GM13976 (cell line): ENCODE measurements at regions not wholly inside any gene's neighbourhood (a gene's known extent, or its start where the extent isn't known, plus 50 kb on each side); places are given as distances from the start of the nearest gene placed in this dataset.

Source experiments
- DNase-seq: peaks from one replicate; pipeline ENCODE4 v3.0.0; 2012; ENCODE audit warnings: low spot score
- in situ Hi-C: fragments of 300-500 bp; cut with MboI; formaldehyde crosslinking; loops from one replicate; pipeline ENCODE4 v1.12.0; 2022; ENCODE audit warnings: low sequenced_read_pairs, mixed read lengths, inconsistent platforms; ENCODE audit not compliant: unreplicated experiment
- TF ChIP-seq, protein P1 (sequence below): IDR thresholded peaks from 2 replicates; pipeline ENCODE4 v1.5.1; 2012; ENCODE audit warnings: borderline replicate concordance, mild to moderate bottlenecking; ENCODE audit not compliant: insufficient read depth; ENCODE audit errors: extremely low read depth, missing control alignments, control extremely low read depth

- in situ Hi-C loops = no loop called here
- TF ChIP-seq, protein P1, sequence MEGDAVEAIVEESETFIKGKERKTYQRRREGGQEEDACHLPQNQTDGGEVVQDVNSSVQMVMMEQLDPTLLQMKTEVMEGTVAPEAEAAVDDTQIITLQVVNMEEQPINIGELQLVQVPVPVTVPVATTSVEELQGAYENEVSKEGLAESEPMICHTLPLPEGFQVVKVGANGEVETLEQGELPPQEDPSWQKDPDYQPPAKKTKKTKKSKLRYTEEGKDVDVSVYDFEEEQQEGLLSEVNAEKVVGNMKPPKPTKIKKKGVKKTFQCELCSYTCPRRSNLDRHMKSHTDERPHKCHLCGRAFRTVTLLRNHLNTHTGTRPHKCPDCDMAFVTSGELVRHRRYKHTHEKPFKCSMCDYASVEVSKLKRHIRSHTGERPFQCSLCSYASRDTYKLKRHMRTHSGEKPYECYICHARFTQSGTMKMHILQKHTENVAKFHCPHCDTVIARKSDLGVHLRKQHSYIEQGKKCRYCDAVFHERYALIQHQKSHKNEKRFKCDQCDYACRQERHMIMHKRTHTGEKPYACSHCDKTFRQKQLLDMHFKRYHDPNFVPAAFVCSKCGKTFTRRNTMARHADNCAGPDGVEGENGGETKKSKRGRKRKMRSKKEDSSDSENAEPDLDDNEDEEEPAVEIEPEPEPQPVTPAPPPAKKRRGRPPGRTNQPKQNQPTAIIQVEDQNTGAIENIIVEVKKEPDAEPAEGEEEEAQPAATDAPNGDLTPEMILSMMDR = no peak
- no peak for DNase-seq
Measured at GRCh38 chr4:27327421-27328181, 467.0 kb downstream of the STIM2 start.

DNA sequence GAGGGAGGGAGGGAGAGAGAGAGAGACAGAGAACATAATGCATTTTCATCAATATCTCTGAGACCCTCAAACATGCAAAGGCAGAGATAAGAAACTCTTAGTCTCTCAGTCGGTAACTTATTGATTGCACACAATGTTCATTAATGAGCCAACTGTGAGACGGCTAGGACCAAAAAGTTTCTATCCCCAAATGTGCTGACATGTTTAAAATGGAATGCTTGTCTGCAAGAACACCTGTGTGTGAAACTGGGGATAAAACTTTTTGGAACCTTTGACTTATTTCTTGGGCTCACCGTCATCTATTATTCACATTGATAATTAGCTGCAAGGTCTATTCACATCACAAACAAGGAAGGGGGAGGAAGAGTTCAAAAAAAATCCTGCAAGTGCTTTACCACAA is 477.9 kb downstream of the STIM2 start:
- DNase-seq = no peak
- TF ChIP-seq, protein P1 = no peak
- in situ Hi-C loops = no loop called here

GRCh38 chr4:27343411-27343810 is 482.8 kb downstream of the STIM2 start:
- in situ Hi-C loops = no loop called here
- no peak for DNase-seq
- TF ChIP-seq, protein P1 = no peak

- in situ Hi-C loops = no loop called here
- TF ChIP-seq, protein P1 = no peak
- no peak for DNase-seq
Measured at GRCh38 chr4:27350161-27350560, 489.5 kb downstream of the STIM2 start.

DNA sequence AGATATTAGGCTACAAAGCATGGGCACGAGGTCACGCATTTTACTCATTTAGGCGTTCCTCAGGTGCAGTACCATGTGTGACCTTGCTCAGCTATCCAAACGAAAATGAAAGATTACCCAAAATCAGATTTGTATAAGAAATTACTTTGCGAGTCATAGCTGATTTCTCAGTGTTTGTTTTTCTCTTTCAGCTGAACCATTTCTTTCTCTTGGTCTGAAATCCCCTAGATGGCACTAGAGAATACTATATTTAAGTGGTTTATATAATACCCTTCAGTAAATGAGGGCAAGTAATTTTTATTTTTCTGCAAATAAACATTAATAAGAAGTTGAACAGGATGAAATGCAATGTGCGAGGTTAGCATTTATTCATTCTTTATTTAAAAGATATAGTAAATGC is 496.6 kb downstream of the STIM2 start:
- DNase-seq = no peak
- in situ Hi-C loops = no loop called here
- TF ChIP-seq, protein P1 = no peak

GRCh38 chr4:27358269-27358668 is 497.6 kb downstream of the STIM2 start:
- no peak for DNase-seq
- in situ Hi-C loops = no loop called here
- TF ChIP-seq, protein P1 = no peak
